ENCODE measurements at regions not wholly inside any gene's neighbourhood (a gene's known extent, or its start where the extent isn't known, plus 50 kb on each side); places are given as distances from the start of the nearest gene placed in this dataset.

DNA sequence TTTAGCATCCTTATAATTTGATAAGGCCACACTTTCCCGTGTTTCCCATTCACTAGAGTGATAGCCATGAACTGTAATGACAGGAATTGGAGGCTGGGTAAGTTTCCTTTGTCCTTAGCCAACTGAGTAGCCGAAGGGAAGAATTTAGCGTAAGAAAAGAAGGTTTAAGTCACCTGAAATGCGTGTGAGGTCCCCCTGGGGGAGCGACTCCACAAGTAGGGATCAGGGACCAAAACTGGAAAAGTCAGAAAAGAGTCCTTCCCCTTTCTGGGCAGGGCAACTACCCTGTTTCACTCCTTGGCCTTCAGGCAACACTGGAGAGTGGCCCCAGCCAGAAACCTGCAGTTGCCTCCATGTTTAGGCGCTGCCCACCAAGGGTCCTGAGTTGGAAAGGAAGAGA, 81.6 kb upstream of the MED14 start:
- Mint-ChIP-seq H3K4me1 (peaks cover 18% of the 10 kb centered on the region), H3K4me3 (no peak overlapping the region), H3K27ac (peak overlapping the region; percentile 97), H3K9me3 (peaks cover 16% of the 10 kb centered on the region), H3K27me3 (ENCODE audit: low read depth) (no peaks in the 10 kb centered on the region), H3K36me3 (peaks cover 20% of the 10 kb centered on the region)
- CTCF ChIA-PET, result no interaction called here
- no peak for DNase-seq (ENCODE audit: low spot score)
- peak; percentile 84 for ATAC-seq
- POLR2A ChIA-PET, result no interaction called here
- TF ChIP-seq CREB1 (CRISPR knock-in tag; IDR thresholded peaks at IDR 0.05) (no peak), TP53 (CRISPR knock-in tag; IDR thresholded peaks at IDR 0.05) (no peak), GRHL2 (CRISPR knock-in tag; IDR thresholded peaks at IDR 0.05; ENCODE audit: insufficient replicate concordance, severe bottlenecking) (no peak), EMX1 (CRISPR knock-in tag; IDR thresholded peaks at IDR 0.05) (no peak)
- TF ChIP-seq, protein P1, sequence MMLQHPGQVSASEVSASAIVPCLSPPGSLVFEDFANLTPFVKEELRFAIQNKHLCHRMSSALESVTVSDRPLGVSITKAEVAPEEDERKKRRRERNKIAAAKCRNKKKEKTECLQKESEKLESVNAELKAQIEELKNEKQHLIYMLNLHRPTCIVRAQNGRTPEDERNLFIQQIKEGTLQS (CRISPR knock-in tag; conservative IDR thresholded peaks at IDR 0.05), result no peak
- TF ChIP-seq, protein P2, sequence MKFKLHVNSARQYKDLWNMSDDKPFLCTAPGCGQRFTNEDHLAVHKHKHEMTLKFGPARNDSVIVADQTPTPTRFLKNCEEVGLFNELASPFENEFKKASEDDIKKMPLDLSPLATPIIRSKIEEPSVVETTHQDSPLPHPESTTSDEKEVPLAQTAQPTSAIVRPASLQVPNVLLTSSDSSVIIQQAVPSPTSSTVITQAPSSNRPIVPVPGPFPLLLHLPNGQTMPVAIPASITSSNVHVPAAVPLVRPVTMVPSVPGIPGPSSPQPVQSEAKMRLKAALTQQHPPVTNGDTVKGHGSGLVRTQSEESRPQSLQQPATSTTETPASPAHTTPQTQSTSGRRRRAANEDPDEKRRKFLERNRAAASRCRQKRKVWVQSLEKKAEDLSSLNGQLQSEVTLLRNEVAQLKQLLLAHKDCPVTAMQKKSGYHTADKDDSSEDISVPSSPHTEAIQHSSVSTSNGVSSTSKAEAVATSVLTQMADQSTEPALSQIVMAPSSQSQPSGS (CRISPR knock-in tag; IDR thresholded peaks at IDR 0.05; ENCODE audit: borderline replicate concordance, low read depth), result no peak
- TF ChIP-seq, protein P3, sequence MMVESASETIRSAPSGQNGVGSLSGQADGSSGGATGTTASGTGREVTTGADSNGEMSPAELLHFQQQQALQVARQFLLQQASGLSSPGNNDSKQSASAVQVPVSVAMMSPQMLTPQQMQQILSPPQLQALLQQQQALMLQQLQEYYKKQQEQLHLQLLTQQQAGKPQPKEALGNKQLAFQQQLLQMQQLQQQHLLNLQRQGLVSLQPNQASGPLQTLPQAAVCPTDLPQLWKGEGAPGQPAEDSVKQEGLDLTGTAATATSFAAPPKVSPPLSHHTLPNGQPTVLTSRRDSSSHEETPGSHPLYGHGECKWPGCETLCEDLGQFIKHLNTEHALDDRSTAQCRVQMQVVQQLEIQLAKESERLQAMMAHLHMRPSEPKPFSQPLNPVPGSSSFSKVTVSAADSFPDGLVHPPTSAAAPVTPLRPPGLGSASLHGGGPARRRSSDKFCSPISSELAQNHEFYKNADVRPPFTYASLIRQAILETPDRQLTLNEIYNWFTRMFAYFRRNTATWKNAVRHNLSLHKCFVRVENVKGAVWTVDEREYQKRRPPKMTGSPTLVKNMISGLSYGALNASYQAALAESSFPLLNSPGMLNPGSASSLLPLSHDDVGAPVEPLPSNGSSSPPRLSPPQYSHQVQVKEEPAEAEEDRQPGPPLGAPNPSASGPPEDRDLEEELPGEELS (CRISPR knock-in tag; IDR thresholded peaks at IDR 0.05), result no peak
- TF ChIP-seq, protein P4, sequence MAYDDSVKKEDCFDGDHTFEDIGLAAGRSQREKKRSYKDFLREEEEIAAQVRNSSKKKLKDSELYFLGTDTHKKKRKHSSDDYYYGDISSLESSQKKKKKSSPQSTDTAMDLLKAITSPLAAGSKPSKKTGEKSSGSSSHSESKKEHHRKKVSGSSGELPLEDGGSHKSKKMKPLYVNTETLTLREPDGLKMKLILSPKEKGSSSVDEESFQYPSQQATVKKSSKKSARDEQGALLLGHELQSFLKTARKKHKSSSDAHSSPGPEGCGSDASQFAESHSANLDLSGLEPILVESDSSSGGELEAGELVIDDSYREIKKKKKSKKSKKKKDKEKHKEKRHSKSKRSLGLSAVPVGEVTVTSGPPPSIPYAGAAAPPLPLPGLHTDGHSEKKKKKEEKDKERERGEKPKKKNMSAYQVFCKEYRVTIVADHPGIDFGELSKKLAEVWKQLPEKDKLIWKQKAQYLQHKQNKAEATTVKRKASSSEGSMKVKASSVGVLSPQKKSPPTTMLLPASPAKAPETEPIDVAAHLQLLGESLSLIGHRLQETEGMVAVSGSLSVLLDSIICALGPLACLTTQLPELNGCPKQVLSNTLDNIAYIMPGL (CRISPR knock-in tag; IDR thresholded peaks at IDR 0.05), result no peak

DNA sequence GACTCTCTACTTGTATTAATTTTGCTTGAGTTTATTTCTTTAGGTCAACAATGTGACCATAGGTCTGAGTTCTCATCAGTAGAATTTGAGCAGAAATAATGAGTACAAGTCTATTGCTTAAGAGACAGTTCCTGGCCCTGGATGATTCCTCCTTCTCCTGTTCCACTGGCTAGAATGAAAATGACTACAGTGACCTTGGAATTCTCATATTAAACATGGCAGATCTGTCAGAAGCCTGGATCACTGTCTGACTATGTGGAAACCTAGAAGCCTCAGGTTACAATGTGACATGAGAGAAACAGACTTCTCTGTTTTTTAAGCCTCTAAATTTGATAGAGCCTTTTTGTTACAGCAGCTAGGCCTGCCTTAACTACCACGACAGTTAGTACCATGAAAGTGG, 82.9 kb upstream of the MED14 start:
- Mint-ChIP-seq H3K9me3 (peaks cover 16% of the 10 kb centered on the region), H3K4me1 (peaks cover 18% of the 10 kb centered on the region), H3K36me3 (peaks cover 21% of the 10 kb centered on the region), H3K27ac (no peak overlapping the region), H3K4me3 (no peak overlapping the region), H3K27me3 (ENCODE audit: low read depth) (no peaks in the 10 kb centered on the region)
- CTCF ChIA-PET, result no interaction called here
- DNase-seq (ENCODE audit: low spot score) (no peak), ATAC-seq (no peak)
- POLR2A ChIA-PET, result no interaction called here
- TF ChIP-seq, protein P5, sequence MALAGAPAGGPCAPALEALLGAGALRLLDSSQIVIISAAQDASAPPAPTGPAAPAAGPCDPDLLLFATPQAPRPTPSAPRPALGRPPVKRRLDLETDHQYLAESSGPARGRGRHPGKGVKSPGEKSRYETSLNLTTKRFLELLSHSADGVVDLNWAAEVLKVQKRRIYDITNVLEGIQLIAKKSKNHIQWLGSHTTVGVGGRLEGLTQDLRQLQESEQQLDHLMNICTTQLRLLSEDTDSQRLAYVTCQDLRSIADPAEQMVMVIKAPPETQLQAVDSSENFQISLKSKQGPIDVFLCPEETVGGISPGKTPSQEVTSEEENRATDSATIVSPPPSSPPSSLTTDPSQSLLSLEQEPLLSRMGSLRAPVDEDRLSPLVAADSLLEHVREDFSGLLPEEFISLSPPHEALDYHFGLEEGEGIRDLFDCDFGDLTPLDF (CRISPR knock-in tag; IDR thresholded peaks at IDR 0.05), result no peak
- TF ChIP-seq JUN (CRISPR knock-in tag; IDR thresholded peaks at IDR 0.05) (no peak), MXD4 (CRISPR knock-in tag; IDR thresholded peaks at IDR 0.05; ENCODE audit: borderline replicate concordance) (no peak), NR1H2 (CRISPR knock-in tag; IDR thresholded peaks at IDR 0.05) (no peak), ZNF121 (CRISPR knock-in tag; IDR thresholded peaks at IDR 0.05) (no peak), ATF1 (CRISPR knock-in tag; IDR thresholded peaks at IDR 0.05) (no peak), TEAD4 (CRISPR knock-in tag; IDR thresholded peaks at IDR 0.05) (no peak)
- TF ChIP-seq, protein P2 (CRISPR knock-in tag; IDR thresholded peaks at IDR 0.05; ENCODE audit: borderline replicate concordance, low read depth), result no peak
- TF ChIP-seq, protein P1 (CRISPR knock-in tag; conservative IDR thresholded peaks at IDR 0.05), result no peak
- TF ChIP-seq, protein P6, sequence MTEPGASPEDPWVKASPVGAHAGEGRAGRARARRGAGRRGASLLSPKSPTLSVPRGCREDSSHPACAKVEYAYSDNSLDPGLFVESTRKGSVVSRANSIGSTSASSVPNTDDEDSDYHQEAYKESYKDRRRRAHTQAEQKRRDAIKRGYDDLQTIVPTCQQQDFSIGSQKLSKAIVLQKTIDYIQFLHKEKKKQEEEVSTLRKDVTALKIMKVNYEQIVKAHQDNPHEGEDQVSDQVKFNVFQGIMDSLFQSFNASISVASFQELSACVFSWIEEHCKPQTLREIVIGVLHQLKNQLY (CRISPR knock-in tag; IDR thresholded peaks at IDR 0.05), result no peak
- TF ChIP-seq, protein P7, sequence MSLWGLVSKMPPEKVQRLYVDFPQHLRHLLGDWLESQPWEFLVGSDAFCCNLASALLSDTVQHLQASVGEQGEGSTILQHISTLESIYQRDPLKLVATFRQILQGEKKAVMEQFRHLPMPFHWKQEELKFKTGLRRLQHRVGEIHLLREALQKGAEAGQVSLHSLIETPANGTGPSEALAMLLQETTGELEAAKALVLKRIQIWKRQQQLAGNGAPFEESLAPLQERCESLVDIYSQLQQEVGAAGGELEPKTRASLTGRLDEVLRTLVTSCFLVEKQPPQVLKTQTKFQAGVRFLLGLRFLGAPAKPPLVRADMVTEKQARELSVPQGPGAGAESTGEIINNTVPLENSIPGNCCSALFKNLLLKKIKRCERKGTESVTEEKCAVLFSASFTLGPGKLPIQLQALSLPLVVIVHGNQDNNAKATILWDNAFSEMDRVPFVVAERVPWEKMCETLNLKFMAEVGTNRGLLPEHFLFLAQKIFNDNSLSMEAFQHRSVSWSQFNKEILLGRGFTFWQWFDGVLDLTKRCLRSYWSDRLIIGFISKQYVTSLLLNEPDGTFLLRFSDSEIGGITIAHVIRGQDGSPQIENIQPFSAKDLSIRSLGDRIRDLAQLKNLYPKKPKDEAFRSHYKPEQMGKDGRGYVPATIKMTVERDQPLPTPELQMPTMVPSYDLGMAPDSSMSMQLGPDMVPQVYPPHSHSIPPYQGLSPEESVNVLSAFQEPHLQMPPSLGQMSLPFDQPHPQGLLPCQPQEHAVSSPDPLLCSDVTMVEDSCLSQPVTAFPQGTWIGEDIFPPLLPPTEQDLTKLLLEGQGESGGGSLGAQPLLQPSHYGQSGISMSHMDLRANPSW (CRISPR knock-in tag; conservative IDR thresholded peaks at IDR 0.05; ENCODE audit: low read depth), result no peak
- TF ChIP-seq, protein P8, sequence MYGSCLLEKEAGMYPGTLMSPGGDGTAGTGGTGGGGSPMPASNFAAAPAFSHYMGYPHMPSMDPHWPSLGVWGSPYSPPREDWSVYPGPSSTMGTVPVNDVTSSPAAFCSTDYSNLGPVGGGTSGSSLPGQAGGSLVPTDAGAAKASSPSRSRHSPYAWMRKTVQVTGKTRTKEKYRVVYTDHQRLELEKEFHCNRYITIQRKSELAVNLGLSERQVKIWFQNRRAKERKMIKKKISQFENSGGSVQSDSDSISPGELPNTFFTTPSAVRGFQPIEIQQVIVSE (CRISPR knock-in tag; IDR thresholded peaks at IDR 0.05; ENCODE audit: borderline replicate concordance), result no peak
